RWPE1 (cell line): ENCODE measurements at regions not wholly inside any gene's neighbourhood (a gene's known extent, or its start where the extent isn't known, plus 50 kb on each side); places are given as distances from the start of the nearest gene placed in this dataset.

Experiments used
- CTCF ChIA-PET: fragments of 350-600 bp; sonication (Branson Sonifier 250); formaldehyde crosslinking; extraction: SDS; loops from one replicate; lab custom pipeline; 2021; lab: Yijun Ruan, JAX
- POLR2A ChIA-PET: fragments of 400-600 bp; formaldehyde crosslinking; extraction: SDS; loops from one replicate; lab custom pipeline; 2020; ENCODE audit warnings: antibody characterized with exemption; ENCODE audit not compliant: low non-redundant PET; lab: Yijun Ruan, JAX
- DNase-seq: peaks from one replicate; pipeline ENCODE4 v3.0.0; 2012; ENCODE audit warnings: low spot score
- H3K27ac ChIP-seq: fragments of 450-650 bp; 2 replicates; pipeline ENCODE4 v1.5.1; 2017
- TF ChIP-seq, protein P1 (sequence below): fragments of 450-650 bp; conservative IDR thresholded peaks from 2 replicates; pipeline ENCODE4 v1.5.1; 2017; ENCODE audit warnings: low read depth, mild to moderate bottlenecking

DNA sequence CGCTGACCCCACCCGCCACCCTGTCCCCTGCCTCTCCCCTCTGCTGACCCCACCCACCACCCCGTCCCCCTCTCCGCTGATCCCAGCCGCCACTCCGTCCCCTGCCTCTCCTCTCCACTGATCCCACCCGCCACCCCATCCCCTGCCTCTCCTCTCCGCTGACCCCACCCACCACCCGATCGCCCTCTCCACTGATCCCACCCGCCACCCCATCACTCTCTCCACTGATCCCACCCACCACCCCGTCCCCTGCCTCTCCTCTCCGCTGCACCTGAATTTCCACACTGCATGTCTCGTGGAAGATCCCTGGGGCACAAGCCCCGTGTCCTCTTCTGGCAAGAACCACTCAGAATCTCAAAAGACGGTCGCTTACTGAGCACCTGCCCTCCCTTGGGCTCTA is 53.4 kb upstream of the OLFM1 start:
- CTCF ChIA-PET = interaction anchor here (0.6 kb wide), 1 partner anchor 63 kb away, joined by 4 read pairs; no protein-coding TSS in a partner anchor
- TF ChIP-seq, protein P1, sequence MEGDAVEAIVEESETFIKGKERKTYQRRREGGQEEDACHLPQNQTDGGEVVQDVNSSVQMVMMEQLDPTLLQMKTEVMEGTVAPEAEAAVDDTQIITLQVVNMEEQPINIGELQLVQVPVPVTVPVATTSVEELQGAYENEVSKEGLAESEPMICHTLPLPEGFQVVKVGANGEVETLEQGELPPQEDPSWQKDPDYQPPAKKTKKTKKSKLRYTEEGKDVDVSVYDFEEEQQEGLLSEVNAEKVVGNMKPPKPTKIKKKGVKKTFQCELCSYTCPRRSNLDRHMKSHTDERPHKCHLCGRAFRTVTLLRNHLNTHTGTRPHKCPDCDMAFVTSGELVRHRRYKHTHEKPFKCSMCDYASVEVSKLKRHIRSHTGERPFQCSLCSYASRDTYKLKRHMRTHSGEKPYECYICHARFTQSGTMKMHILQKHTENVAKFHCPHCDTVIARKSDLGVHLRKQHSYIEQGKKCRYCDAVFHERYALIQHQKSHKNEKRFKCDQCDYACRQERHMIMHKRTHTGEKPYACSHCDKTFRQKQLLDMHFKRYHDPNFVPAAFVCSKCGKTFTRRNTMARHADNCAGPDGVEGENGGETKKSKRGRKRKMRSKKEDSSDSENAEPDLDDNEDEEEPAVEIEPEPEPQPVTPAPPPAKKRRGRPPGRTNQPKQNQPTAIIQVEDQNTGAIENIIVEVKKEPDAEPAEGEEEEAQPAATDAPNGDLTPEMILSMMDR = no peak
- no peak for DNase-seq
- no peak overlapping the region for H3K27ac ChIP-seq
- POLR2A ChIA-PET = no interaction called here

- ChIA-PET POLR2A (no interaction called here), CTCF (interaction anchor here (0.6 kb wide), 1 partner anchor 842 kb away, joined by 3 read pairs; no protein-coding TSS in a partner anchor)
- TF ChIP-seq, protein P1 = no peak
- no peak overlapping the region for H3K27ac ChIP-seq
- DNase-seq = no peak
These were observed 51.4 kb upstream of the OLFM1 start for GRCh38 chr9:135035781-135036760.

DNA sequence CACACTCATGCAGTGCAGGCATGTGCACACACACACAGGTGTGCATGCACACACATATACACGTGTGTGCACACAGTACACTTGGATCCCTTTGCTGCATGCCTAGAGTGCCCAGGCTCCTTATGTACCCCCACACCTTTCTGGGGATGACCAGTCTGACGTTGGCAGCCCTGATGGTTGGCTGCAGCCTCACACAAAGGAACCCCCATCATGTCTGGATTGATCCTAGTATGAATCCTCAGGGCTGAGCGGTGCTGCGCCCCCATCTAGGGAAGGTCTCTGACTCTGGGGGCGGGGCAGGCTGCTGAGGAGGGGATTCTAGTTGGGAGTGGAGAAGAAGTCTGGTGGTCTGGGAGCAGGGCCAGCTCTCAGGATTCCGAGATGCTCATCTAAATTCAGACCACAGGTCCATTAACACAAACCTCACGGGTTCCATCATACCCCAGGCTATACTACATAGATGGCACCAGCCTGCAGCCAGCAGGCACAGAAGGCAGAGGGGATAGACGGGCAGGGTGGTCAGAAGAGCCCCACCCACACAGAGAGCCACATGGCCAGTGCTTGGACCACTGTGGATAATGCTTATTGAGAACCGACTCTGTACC is 50.5 kb upstream of the OLFM1 start:
- ChIA-PET CTCF (interaction anchor here (0.6 kb wide), 1 partner anchor 138 kb away, joined by 4 read pairs; no protein-coding TSS in a partner anchor), POLR2A (no interaction called here)
- DNase-seq = no peak
- TF ChIP-seq, protein P1 = no peak
- no peak overlapping the region for H3K27ac ChIP-seq

- POLR2A ChIA-PET = no interaction called here
- no peak for DNase-seq
- CTCF ChIA-PET = interaction anchor here (0.6 to 0.7 kb wide), 5 partner anchors 41 to 429 kb away, joined by 3 to 4 read pairs (median 3); no protein-coding TSS in a partner anchor
- TF ChIP-seq, protein P1 = no peak
- no peak overlapping the region for H3K27ac ChIP-seq
These were observed 49.8 kb upstream of the OLFM1 start for GRCh38 chr9:135037521-135038250.
